ENCODE measurements at regions not wholly inside any gene's neighbourhood (a gene's known extent, or its start where the extent isn't known, plus 50 kb on each side); places are given as distances from the start of the nearest gene placed in this dataset.

DNA sequence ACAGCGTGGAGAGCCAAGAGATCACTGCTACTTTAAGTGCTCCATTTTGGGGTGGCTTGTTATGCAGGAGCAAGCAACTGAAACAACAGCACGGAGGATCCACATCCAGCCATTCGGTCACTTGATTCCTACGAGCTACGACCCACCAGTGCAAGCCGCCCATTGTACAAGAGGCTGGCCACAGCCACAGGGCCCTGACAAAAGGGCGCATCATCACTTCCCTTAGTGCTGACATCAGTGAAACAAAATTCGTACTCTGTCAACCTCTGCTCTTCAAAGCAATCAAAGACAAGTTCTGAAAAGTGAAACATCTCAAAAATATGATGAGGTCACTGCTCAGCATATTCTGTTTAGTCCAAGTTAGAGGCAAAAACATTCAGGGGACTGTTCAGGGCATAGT is 168.4 kb downstream of the GADD45G start (continued):
- TF ChIP-seq, protein P1, sequence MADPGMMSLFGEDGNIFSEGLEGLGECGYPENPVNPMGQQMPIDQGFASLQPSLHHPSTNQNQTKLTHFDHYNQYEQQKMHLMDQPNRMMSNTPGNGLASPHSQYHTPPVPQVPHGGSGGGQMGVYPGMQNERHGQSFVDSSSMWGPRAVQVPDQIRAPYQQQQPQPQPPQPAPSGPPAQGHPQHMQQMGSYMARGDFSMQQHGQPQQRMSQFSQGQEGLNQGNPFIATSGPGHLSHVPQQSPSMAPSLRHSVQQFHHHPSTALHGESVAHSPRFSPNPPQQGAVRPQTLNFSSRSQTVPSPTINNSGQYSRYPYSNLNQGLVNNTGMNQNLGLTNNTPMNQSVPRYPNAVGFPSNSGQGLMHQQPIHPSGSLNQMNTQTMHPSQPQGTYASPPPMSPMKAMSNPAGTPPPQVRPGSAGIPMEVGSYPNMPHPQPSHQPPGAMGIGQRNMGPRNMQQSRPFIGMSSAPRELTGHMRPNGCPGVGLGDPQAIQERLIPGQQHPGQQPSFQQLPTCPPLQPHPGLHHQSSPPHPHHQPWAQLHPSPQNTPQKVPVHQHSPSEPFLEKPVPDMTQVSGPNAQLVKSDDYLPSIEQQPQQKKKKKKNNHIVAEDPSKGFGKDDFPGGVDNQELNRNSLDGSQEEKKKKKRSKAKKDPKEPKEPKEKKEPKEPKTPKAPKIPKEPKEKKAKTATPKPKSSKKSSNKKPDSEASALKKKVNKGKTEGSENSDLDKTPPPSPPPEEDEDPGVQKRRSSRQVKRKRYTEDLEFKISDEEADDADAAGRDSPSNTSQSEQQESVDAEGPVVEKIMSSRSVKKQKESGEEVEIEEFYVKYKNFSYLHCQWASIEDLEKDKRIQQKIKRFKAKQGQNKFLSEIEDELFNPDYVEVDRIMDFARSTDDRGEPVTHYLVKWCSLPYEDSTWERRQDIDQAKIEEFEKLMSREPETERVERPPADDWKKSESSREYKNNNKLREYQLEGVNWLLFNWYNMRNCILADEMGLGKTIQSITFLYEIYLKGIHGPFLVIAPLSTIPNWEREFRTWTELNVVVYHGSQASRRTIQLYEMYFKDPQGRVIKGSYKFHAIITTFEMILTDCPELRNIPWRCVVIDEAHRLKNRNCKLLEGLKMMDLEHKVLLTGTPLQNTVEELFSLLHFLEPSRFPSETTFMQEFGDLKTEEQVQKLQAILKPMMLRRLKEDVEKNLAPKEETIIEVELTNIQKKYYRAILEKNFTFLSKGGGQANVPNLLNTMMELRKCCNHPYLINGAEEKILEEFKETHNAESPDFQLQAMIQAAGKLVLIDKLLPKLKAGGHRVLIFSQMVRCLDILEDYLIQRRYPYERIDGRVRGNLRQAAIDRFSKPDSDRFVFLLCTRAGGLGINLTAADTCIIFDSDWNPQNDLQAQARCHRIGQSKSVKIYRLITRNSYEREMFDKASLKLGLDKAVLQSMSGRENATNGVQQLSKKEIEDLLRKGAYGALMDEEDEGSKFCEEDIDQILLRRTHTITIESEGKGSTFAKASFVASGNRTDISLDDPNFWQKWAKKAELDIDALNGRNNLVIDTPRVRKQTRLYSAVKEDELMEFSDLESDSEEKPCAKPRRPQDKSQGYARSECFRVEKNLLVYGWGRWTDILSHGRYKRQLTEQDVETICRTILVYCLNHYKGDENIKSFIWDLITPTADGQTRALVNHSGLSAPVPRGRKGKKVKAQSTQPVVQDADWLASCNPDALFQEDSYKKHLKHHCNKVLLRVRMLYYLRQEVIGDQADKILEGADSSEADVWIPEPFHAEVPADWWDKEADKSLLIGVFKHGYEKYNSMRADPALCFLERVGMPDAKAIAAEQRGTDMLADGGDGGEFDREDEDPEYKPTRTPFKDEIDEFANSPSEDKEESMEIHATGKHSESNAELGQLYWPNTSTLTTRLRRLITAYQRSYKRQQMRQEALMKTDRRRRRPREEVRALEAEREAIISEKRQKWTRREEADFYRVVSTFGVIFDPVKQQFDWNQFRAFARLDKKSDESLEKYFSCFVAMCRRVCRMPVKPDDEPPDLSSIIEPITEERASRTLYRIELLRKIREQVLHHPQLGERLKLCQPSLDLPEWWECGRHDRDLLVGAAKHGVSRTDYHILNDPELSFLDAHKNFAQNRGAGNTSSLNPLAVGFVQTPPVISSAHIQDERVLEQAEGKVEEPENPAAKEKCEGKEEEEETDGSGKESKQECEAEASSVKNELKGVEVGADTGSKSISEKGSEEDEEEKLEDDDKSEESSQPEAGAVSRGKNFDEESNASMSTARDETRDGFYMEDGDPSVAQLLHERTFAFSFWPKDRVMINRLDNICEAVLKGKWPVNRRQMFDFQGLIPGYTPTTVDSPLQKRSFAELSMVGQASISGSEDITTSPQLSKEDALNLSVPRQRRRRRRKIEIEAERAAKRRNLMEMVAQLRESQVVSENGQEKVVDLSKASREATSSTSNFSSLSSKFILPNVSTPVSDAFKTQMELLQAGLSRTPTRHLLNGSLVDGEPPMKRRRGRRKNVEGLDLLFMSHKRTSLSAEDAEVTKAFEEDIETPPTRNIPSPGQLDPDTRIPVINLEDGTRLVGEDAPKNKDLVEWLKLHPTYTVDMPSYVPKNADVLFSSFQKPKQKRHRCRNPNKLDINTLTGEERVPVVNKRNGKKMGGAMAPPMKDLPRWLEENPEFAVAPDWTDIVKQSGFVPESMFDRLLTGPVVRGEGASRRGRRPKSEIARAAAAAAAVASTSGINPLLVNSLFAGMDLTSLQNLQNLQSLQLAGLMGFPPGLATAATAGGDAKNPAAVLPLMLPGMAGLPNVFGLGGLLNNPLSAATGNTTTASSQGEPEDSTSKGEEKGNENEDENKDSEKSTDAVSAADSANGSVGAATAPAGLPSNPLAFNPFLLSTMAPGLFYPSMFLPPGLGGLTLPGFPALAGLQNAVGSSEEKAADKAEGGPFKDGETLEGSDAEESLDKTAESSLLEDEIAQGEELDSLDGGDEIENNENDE (IDR thresholded peaks at IDR 0.05; ENCODE audit: insufficient replicate concordance, low read length), result no peak
- TF ChIP-seq HDAC2 (IDR thresholded peaks at IDR 0.05; ENCODE audit: borderline replicate concordance in 1 of 2, low read depth in 2 of 2, low read length in 2 of 2), result no peak
- TF ChIP-seq POLR2A (IDR thresholded peaks at IDR 0.05; ENCODE audit: control extremely low read depth in 1 of 2, low read depth in 2 of 2, low read length in 2 of 2), result no peak
- no peak for TF ChIP-seq CHD1 (IDR thresholded peaks at IDR 0.05; ENCODE audit: low read depth, low read length)
- no peak for TF ChIP-seq NRF1 (IDR thresholded peaks at IDR 0.05; ENCODE audit: low read depth, low read length)
- TF ChIP-seq, protein P2, sequence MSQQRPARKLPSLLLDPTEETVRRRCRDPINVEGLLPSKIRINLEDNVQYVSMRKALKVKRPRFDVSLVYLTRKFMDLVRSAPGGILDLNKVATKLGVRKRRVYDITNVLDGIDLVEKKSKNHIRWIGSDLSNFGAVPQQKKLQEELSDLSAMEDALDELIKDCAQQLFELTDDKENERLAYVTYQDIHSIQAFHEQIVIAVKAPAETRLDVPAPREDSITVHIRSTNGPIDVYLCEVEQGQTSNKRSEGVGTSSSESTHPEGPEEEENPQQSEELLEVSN (IDR thresholded peaks at IDR 0.05), result no peak
- TF ChIP-seq GABPA (IDR thresholded peaks at IDR 0.05; ENCODE audit: borderline replicate concordance, insufficient read depth, low read length), result no peak

All from H1 (cell line).